GM23338 (cell line): ENCODE measurements at regions not wholly inside any gene's neighbourhood (a gene's known extent, or its start where the extent isn't known, plus 50 kb on each side); places are given as distances from the start of the nearest gene placed in this dataset.

Source experiments
- CTCF ChIP-seq, 2 experiments: fragments of 200-600 bp in 1 of 2; sonication (generic) in 1 of 2; conservative IDR thresholded peaks; 2 replicates each; pipeline versions ENCODE4 v1.5.1 to v1.6.1; 2016 to 2017; ENCODE audit warnings: antibody characterized with exemption in 2 of 2, low read depth in 2 of 2, mild to moderate bottlenecking in 2 of 2, moderate library complexity in 1 of 2
- EZH2 ChIP-seq: fragments of 200-600 bp; sonication (generic); IDR thresholded peaks from one replicate; pipeline ENCODE4 v1.8.0; 2017; ENCODE audit warnings: antibody characterized with exemption, mild to moderate bottlenecking, low read depth; ENCODE audit not compliant: unreplicated experiment
- EZH2phosphoT487 ChIP-seq: fragments of 200-600 bp; sonication (generic); IDR thresholded peaks from one replicate; pipeline ENCODE4 v1.8.1; 2018; ENCODE audit warnings: antibody characterized with exemption; ENCODE audit not compliant: unreplicated experiment
- POLR2AphosphoS5 ChIP-seq: IDR thresholded peaks from 2 replicates; pipeline ENCODE4 v1.6.1; 2016; ENCODE audit warnings: antibody characterized with exemption, low read depth
- TF ChIP-seq, protein P1 (sequence below): IDR thresholded peaks from 2 replicates; pipeline ENCODE4 v1.6.1; 2016; ENCODE audit warnings: antibody characterized with exemption

DNA sequence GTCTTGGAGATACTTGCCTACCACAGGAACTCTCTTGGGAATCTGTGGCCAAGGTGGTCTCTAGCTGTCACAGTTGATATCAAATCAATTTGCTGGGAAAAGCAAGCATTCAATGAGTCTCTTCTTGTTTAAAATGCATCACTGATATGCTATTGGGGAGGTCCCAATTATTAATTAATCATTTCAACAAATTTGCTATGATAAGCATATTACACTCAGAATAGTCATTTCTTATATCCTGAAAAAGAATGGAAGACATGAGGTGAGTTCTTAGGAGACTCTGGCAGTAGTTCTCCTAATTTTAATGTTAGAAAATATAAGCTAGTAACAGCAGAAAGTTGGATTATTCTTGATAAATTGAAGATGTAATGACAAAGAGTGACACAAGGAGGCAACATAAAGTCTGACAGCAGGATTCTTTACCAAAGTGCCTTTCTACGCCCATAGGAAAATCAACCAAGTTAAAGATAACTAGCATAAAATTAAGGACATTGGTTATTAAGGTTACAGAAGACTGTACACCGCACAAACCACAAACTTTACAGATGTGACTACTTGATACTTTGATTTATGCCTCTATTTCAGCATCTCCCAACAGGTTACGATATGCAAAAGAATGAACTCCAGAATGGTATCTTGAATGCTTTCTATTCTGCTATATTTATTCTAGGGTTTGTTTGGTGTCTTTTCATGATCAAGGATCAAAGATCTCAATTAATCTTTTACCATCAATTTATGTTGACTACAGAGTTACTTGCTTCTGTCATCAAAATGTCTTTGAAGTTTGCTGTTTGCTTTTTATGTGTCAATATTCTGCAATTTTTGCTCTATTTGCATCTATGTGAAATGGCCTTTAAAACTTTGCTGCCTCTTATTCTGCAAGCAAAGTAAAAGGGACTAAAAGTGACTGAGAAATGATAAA, 349.6 kb upstream of the CLEC14A start:
- TF ChIP-seq CTCF (conservative IDR thresholded peaks at IDR 0.05; ENCODE audit: low read depth in 2 of 2) = peak; percentile 52 to 54
- TF ChIP-seq POLR2AphosphoS5 = no peak
- no peak for TF ChIP-seq EZH2
- TF ChIP-seq, protein P1, sequence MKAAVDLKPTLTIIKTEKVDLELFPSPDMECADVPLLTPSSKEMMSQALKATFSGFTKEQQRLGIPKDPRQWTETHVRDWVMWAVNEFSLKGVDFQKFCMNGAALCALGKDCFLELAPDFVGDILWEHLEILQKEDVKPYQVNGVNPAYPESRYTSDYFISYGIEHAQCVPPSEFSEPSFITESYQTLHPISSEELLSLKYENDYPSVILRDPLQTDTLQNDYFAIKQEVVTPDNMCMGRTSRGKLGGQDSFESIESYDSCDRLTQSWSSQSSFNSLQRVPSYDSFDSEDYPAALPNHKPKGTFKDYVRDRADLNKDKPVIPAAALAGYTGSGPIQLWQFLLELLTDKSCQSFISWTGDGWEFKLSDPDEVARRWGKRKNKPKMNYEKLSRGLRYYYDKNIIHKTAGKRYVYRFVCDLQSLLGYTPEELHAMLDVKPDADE = no peak
- TF ChIP-seq EZH2phosphoT487 = no peak
